ENCODE measurements at regions not wholly inside any gene's neighbourhood (a gene's known extent, or its start where the extent isn't known, plus 50 kb on each side); places are given as distances from the start of the nearest gene placed in this dataset.

DNA sequence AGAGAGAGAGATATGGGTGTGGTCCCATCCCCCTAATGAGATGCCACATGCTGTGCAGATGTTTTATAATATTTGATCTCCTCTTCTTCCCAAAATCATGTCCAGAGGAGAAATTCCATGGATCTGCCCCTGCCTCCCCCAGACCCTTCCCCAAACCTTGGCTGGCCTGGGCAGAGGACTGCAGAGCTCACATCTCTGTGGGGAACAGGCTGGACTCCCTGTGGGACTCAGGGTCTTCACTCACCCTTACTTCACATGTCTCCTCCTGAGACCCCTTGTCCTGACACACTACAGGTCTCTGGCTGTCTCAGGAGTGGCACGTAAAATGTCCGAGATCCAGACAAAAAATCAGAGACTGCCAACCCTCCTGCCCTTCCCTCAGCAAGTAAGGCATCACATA, 76.0 kb upstream of the CAPRIN2 start:
- H3K4me3 ChIP-seq (ENCODE audit: low read depth, low read length), result no peak overlapping the region
- no peak for DNase-seq (ENCODE audit: low read depth)

DNA sequence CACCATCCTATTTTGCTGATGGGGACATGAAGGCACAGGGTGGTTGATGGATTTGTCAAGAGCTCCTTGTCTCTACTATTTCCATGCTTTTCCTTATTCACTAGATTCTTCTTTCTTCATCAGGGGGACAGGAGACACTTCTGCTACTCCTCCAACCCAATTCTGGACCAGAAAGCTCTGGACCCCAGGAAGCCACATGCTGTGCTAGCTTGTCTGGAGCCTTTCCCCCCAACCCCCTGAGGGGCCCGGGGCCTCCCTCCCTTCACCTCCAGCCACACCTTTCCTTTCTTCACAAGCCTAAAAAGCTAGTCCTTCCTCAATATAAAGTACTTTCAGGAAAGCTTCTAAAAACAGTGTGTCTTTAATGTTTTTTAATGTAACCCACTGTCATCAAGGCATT, 75.1 kb upstream of the CAPRIN2 start:
- no peak for DNase-seq (ENCODE audit: low read depth)
- no peak overlapping the region for H3K4me3 ChIP-seq (ENCODE audit: low read depth, low read length)

DNA sequence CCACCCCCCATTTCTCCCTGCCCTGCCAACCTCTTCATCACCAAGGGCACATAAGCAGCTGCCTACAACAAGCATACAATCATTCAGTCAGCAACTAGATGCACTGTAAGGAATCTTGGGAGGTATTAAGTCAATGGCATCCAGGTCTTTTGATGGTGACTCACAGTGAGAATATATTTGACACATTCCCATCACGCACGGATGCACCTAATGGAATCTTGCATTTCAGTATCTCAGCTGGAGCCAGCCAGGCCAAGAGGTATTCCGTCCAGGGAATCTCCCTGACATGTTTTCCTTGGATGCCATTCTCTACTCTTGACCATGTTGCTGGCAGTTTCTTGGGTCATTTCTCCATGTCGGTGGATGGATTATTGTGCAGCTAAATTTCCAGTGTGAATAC, 73.9 kb upstream of the CAPRIN2 start:
- no peak for DNase-seq (ENCODE audit: low read depth)
- no peak overlapping the region for H3K4me3 ChIP-seq (ENCODE audit: low read depth, low read length)

DNA sequence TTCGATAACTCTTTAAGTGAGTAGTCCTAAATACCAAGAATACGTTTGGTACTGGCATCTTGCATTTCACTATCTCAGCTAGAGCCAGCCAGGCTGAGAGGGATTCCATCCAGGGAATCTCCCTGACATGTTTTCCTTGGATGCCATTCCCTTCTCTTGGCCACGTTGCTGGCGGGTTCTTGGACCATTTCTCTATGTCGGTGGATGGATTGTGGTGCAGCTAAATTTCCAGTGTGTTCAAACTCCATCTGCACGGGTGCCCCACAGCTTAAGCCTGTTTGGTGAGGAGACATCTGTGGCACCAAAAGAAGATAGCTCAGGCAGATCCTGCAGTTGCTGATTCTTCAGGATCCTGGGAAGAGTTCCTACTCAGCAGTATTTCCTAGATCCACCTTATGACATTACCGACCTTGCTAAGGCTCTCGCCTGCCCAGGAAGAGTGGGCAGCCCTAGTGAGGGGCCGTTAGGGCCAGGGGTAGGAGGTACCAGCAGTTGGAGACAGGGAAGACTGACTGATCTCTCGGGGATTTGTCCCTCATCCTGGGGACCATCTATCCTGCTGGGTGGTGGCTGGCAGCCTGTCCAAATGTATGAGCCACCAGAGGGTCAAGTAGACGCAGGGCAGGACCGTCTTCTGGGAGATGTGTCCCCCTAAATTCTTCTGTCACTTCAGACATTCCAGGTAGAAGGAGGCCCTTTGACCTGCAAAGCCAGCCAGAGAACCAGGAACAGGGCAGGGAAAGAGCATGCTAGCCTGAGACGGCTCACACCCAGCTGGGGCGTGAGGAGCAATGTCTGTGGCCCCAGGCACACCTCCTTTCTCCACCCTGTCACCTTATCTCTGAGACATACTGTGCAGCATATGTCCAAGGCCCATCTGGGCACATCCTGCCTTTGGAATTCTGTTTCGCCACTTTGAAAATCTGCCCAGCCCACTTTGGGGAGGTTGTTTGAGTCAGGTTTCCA, 72.6 kb upstream of the CAPRIN2 start:
- H3K4me3 ChIP-seq (ENCODE audit: low read depth, low read length), result no peak overlapping the region
- DNase-seq (ENCODE audit: low read depth), result no peak

DNA sequence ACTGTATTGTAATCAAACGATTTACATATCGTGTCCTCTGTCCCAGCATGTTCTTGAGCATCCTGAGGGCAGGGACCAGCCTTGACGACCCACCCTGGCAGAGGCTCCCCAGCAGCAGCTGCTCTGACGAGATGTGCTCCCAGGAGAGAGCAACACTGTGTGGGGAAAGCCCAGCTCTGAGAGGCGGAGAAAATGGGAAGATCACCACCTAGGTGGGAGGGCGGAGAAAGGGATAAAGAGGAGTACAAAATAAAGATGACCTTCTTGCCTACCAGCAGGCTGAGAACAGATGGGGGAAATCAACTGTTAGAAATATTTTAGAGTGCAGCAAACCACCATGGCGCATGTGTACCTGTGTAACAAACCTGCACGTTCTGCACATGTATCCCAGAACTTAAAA, 71.5 kb upstream of the CAPRIN2 start:
- no peak overlapping the region for H3K4me3 ChIP-seq (ENCODE audit: low read depth, low read length)
- DNase-seq (ENCODE audit: low read depth), result no peak

DNA sequence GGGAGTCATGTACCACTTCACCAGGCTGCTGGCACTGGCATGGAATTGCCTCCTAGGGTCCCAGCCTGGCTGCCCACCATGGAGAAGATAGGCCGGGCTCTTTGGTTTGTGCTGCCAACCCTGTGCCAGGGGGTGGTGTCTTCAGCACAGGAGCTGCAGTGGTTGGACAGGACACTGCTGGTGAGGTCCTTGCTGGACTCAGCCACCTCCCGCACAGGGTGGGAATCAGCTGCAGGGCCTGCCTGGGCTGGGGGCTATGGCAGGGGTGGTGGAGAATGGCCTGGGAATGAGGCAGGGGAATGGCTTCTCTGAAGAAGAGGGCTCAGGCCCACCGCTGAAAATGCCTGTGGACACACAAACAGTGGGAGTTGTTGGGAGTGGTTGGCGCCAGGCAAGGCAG, 70.6 kb upstream of the CAPRIN2 start:
- DNase-seq (ENCODE audit: low read depth), result no peak
- no peak overlapping the region for H3K4me3 ChIP-seq (ENCODE audit: low read depth, low read length)

DNA sequence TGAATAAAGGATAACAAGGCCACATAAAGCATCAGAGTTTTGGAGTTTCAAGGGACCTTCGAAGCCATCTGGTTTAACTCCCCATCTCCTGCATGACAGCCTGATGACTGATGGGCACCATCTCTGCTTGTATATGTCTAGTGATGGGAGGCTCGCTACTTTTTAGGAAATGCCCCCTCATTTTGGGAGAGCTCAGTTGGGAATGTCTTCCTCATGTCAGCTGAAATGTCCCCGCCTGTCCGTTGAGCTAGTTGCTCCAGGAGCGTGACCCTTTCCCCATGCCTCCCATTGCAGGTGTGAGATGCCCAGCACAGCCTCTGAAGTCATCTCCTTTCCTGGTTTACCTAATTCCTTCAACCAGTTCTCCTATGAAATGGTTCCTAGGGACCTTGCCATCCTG, 69.6 kb upstream of the CAPRIN2 start:
- no peak for DNase-seq (ENCODE audit: low read depth)
- no peak overlapping the region for H3K4me3 ChIP-seq (ENCODE audit: low read depth, low read length)

DNA sequence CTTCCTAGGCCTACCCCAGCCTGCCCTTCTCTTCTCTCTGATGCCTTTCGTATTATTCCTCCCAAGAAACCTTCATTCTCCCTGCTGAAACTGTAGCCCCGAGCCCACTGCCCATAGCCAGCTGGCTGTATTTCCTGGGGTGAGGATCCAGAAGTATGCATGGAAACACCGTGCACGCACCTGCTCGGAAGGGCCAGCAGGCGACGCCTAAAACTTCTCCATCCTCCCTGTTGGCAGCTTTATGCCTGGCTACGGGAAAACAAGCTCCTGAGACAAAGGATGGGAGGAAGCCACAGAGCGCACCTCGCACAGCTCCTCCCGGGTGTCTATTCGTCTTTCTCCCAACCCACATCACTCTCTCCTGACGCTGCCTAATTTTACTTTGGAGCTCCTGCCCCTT, 69.0 kb upstream of the CAPRIN2 start:
- H3K4me3 ChIP-seq (ENCODE audit: low read depth, low read length), result no peak overlapping the region
- DNase-seq (ENCODE audit: low read depth), result no peak

DNA sequence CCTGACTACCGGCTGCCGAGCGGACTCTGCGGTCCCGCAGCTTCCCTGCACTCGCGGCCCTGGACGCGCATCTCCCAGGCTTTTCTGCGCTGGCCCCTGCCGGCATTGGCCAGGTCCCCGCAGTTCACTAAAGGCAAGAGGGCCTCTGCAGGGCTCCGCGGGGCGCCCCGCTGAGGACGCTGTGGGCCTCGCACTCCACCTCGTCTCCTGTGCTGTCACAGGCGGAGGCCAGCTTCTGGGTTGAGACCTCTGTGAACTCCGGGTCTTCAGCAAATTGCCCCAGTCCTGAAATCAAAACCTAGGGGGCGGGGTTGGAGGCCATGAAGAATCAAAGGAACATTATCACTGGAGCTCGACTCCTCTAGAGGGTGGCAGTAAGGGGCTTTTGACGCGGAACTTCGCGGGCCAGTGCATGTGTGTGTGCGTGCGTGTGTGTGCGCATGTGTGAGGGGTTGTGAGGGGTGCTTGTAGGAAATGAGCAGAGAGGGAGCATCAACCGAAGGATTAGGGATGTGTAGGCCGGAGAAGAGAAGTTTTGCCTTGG, 68.5 kb upstream of the CAPRIN2 start:
- H3K4me3 ChIP-seq (ENCODE audit: low read depth, low read length), result peak overlapping the region; percentile 49
- DNase-seq (ENCODE audit: low read depth), result no peak

DNA sequence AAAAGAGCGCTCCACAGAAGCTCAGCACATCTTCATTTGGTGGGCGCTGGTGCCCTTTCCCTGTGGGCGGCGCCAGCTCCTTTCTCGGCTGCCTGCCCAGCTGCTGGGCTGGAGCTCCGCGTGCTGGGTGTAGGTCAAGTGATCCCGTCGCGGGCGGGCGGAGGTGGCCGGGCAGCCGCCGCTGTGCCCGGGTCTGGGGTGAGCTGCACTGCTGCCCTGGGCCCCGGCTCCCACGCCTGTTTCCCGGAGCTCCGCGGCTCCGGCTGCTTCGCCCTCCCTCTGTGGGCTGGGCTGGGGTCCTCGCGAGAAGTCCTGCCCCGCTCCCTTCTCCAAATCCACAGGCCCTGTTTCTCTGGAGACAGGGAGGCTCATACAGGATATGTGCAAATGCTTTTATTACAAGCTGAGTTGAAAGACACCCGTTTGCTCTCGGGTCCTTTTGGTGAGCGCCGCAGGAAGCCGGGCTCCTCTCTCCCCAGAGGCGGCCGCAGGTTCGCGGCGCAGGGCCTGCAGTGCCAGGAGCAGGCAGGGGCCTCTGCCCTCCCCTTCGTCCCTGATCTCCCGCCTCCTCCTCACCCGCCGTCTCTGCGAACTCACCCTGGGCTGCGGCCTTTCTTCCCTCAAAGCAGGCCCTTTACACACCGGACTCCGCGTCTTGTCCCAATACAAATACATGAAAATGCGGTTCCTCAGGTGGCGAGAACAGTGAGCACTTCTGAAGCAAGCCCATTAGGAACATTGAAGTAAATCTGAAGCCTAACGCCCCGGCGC, 67.8 kb upstream of the CAPRIN2 start:
- peak overlapping the region; percentile 49 for H3K4me3 ChIP-seq (ENCODE audit: low read depth, low read length)
- DNase-seq (ENCODE audit: low read depth), result no peak

DNA sequence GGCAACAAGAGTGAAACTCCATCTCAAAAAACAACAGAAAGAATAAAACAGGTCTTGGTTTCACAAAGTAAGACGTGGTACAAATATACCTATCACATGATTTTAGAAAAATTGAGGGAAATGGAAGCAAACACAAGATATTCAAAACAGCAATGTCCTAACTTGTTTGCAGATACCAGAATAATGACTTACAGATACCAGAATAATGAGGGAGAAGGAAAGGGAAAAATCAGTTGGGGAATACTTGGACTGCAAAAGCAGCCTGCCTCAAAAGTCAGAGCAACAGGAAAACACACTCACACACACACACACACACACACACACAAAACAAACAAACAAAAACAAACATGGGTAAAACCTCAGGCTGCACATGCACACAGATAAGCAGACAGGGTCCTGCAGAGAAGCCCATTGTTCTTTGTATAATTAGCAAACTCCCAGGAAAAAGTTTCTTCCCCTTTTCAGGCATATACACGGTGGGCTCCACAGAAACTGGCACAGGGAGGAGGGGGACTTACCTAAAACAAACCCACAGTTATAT, 65.7 kb upstream of the CAPRIN2 start:
- DNase-seq (ENCODE audit: low read depth), result no peak
- no peak overlapping the region for H3K4me3 ChIP-seq (ENCODE audit: low read depth, low read length)

DNA sequence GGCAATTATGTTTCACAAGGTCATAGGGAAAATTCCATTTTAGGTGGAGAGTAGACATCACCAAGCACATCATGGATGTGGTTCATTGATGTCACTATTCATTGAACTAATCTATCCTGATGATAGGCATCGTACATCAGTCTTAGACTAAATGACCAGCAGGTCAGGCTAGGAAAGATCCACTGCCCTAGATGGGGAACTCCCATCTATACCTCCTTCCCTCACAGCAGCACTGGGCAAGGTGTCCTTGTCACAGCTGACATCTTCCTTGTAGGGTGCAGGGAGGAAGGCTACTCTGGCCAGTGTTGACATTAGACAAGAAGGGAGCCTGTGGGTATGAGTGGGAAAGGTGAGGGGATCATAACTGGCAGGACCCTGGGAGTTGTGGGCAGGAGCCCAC, 63.8 kb upstream of the CAPRIN2 start:
- no peak for DNase-seq (ENCODE audit: low read depth)
- H3K4me3 ChIP-seq (ENCODE audit: low read depth, low read length), result no peak overlapping the region

DNA sequence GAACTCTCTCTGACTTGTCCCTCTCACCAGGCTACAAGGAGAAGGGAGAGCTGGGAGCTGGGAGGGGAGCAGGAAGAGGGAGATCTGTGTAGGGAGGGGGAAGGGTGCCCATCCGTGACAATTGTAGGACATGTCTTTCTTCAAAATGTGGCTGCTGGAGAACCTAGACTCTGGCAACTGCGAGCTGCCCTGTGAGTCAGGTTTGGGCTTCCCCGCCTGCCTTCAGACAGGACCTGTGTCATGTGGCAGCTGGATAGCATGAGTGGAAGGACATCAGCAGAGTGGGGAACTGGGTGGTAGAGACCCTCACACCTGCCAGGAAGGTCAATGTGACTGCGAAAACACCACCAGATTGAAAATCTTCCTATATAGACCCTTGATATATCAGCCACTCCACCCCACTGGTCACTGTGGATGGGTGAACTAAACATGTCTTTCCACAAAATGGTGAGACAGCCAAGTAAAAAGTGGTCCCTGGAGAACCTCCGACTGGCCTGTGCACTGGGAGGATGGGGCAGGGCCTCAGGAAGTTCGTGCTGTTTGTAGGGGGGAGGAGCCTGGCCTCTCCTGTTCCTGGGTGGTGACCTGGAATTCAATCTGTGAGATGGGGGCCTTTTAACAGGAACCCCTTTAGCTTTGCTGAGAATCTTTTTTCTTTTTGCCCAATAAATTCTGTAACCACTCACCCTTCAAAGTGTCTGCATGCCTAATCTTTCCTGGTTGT, 62.2 kb upstream of the CAPRIN2 start:
- DNase-seq (ENCODE audit: low read depth), result no peak
- no peak overlapping the region for H3K4me3 ChIP-seq (ENCODE audit: low read depth, low read length)

DNA sequence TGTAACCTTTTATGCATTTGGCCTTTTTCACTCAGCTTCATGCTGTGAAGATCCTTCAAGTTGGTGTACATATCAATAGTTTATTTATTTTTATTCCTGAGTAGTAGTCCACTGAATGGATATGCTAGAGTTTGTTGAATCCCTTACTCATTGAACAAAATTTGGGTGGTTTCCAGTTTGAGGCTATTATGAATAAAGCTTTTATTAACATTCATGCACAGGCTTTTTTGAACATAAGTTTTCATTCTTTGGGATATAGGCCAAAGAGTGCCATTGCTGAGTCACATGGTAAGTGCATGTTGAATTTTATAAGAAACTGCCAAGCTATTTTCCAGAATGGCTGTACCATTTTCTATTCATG, 59.5 kb upstream of the CAPRIN2 start:
- DNase-seq (ENCODE audit: low read depth), result no peak
- no peak overlapping the region for H3K4me3 ChIP-seq (ENCODE audit: low read depth, low read length)

DNA sequence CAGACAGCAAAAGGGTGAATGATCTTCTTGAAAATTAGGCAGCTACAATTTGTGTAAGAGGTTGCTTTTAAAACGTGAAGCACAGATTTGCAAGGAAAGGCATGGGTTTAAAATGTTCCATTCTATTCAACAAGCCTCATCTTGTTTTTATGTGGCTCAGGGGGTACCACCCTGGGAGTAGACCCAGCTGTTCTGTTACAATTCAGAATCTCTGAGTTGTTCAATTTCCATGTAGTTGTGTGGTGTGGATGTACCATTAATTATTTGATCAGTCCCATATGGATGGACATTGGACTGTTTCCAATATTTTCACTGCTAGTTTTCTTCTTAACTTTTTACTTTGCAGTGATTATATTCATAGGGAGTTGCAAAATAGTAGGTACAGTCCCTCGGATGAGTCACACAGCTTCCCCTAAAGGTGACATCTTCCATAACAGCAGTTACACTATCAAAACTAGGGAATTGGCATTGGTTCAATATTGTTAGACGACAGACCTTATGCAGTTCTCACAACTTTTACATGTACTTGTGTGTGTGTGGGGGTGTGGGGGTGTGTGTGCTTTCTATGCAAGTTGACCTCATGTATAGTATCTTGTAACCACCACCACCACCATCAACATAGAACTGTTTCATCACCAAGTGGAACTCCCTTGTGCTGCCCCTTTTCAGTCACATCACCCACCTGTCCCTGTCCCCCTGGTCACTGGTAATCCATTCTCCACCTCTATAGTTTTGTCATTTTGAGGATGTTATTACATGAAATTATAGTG, 59.0 kb upstream of the CAPRIN2 start:
- no peak overlapping the region for H3K4me3 ChIP-seq (ENCODE audit: low read depth, low read length)
- DNase-seq (ENCODE audit: low read depth), result peak; percentile 36

DNA sequence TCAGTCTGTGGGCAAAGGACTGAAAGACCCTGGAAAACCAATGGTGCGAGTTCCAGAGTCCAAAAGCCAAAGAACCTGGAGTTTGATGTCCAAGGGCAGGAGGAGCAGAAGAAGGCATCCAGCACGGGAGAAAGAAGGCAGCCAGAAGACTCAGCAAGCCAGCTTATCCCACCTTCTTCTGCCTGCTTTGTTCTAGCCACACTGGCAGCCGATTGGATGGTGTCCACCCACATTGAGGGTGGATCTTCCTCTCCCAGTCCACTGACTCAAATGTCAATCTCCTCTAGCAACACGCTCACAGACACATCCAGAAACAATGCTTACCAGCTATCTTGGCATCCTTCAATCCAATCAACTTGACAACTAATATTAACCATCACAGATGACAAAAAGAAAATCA, 57.2 kb upstream of the CAPRIN2 start:
- H3K4me3 ChIP-seq (ENCODE audit: low read depth, low read length), result no peak overlapping the region
- no peak for DNase-seq (ENCODE audit: low read depth)

DNA sequence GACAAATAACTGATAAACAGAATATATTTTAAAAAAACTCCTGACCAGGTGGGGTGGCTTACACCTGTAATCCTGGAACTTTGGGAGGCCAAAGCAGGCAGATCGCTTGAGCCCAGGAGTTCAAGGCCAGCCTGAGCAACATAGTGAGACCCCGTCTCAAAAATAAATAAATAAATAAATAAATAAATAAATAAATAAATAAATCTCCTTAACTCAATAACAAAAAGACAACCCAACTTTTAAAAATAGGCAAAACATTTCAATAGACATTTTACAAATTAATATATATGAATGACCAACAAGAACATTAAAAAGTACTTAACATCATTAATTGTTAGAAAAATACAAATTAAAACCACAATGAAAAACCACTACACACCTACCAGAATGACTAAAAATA, 56.2 kb upstream of the CAPRIN2 start:
- no peak for DNase-seq (ENCODE audit: low read depth)
- no peak overlapping the region for H3K4me3 ChIP-seq (ENCODE audit: low read depth, low read length)

DNA sequence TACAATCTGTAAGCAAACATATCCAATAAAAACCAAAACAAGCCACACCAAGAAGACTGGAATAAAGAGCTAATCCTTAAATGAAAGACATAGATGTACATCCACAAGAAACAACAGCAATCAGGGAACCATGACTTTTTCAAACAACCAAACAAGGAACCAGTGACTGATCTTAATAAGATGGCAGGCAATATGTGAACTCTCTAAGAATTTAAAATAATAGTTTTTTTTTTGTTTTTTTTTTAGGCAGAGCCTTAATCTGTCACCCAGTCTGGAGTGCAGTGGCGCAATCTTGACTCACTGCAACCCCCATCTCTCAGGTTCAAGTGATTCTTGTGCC, 52.9 kb upstream of the CAPRIN2 start:
- DNase-seq (ENCODE audit: low read depth), result no peak
- H3K4me3 ChIP-seq (ENCODE audit: low read depth, low read length), result no peak overlapping the region

Measured in skeletal muscle cell (primary cell).